HT1080 (cell line): ENCODE measurements at regions not wholly inside any gene's neighbourhood (a gene's known extent, or its start where the extent isn't known, plus 50 kb on each side); places are given as distances from the start of the nearest gene placed in this dataset.
A peak's percentile ranks its signal among the peaks of the same experiment; 100 is the strongest.
"Not testable (repeated sequence)": the region's sequence is repeated elsewhere in the genome, so short reads cannot be mapped to it uniquely, and the experiment has no call there.

Experiments
- DNase-seq: peaks from one replicate; pipeline ENCODE4 v3.0.0-alpha.2; 2015; ENCODE audit warnings: low read depth

DNA sequence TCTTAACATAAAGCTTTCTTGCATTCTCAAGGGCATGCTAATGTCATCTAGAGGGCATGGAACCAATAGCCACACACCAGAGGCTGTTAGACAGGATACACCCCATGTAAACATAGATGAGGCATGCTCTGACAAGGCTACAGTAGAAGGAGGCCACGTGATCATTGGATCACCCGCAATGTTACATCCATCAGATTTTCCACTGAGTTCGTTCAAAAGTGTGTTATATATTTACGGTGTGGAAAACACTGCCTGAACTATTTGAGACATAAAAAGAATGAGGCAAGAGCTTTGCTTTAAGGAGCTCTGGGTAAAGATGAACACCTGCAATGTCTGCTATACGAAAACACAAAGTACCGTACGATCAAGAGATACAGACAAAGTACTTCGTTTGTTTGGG, 817.5 kb upstream of the SLC10A2 start:
- DNase-seq, result no peak

GRCh38 chr13:103883164-103883563, 816.9 kb upstream of the SLC10A2 start:
- peak; percentile 95 for DNase-seq

GRCh38 chr13:103880146-103880545, 813.9 kb upstream of the SLC10A2 start:
- DNase-seq, result not testable (repeated sequence)

DNA sequence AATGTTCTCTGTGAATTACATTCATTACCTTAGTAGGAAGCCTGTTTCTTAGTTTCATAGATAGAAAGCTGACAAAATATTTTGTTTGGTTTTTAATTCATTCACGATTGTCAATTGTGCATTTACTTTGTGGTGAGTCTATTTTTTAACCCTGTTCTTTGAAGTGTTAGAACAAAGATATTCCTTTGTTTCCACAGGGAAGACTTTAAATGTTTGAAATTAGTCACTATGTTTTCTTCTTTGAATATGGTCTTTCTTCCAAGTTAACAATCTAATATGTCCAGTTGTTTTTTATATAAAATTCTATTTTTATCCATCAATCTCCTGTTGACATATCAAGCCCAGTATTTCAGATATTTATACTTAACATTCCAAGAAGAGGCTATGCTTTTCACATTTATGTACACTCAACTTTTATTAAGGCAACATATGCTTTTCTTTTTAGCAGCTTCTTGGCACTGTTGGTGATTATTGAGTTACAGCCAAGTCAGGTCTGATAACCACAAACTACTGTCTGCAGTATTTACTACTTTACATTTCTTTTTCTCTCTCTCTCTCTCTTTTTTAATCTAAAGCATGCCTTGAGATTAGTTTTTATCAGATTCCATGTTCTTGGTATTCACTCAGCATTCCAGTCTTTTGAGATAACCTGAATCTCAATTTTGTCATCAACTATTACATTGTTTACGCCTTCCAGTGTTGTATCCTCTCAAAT, 812.8 kb upstream of the SLC10A2 start:
- DNase-seq, result no peak

DNA sequence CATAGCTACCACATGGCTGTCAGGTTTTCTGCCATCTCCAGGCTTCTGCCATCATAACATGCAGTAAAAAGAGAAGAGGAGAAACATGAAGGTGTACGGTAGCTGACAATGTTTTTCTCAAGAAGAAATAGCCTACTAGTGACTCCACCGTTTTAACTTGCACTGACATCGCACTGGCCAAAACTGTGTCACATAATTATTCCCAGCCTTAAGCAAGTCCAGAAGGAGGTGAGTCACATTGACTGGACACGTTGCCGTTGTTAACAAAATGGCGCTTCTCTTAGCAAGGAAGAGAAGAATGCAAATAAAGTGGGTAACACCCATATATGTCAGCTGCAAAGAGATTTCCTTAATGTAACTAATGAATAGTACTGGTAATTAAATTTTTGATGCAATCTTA, 810.4 kb upstream of the SLC10A2 start:
- no peak for DNase-seq

DNA sequence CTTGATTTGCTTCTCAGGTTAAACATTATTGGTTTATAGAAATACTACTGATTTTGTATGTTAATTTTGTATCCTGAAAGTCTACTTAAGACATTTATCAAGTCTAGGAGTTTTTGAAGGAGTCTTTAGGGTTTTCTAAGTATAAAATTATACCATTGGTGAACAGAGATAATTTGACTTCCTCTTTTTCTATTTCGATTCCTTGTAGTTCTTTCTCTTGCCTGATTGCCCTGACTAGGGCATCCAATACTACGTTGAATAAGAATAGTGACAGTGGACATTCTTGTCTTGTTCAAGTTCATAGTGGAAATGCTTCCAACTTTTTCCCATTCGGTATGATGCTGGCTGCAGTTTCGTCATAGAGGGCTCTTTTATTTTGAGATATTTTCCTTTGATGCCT, 807.5 kb upstream of the SLC10A2 start:
- no peak for DNase-seq

DNA sequence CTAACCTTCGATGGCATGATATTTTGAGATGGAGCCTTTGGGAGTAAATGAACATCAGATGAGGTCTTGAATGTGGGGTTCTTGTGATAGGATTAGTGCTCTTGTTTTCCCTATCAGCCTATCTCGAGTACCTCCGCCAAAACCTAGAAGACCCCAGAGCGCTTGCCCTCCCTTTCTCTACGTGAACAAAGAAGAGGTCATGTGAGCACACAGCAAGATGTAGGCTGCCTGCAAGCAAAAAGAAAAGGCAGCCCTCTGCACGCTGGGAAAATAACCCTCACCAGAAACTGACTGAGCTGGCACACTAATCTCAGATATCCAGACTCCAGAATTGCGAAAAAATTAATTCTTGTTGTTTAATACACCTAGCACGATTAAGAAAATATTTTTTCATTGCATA, 799.8 kb upstream of the SLC10A2 start:
- DNase-seq, result no peak

- no peak for DNase-seq
Measured at GRCh38 chr13:103862525-103862924, 796.3 kb upstream of the SLC10A2 start.

DNA sequence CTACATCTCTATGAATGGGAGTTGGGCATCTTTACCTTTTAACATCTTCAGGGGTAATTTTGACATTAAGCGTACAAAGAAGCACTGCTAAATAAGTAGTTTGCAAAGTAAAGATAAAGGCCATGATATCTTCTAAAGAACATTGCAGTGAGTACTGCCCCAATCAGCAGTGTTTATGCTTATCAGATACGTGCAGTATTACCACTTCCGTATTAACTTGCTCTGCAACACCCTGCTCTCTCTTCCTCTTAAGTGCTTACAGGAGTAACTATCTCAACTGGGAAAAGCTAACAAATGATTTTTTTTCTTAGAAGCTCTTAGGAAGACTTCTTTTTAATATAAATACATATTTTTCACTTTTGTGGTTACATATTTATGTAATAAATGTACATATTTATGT, 793.7 kb upstream of the SLC10A2 start:
- no peak for DNase-seq

DNA sequence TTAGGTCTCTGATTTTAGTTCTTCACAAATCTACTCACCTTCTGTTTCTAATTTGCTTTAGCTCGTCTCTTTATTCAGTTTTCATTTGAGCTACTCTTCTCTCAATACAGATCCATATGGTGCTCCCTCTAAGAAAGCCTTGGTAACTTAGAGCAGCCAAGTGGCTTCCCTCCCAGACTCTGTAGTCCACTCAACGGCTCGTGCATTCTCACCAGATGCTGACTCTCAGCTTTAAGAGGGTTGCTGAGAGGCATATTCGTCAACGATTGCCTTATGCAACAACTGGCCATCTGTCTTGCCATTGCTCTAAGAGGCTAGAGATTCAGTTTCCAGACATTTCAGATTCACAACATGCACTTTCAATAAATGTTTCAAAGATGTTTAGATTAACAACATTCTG, 785.8 kb upstream of the SLC10A2 start:
- no peak for DNase-seq

GRCh38 chr13:103844471-103844870, 778.3 kb upstream of the SLC10A2 start:
- DNase-seq, result no peak

GRCh38 chr13:103839460-103839859, 773.2 kb upstream of the SLC10A2 start:
- DNase-seq, result no peak

GRCh38 chr13:103835052-103835451, 768.8 kb upstream of the SLC10A2 start:
- DNase-seq, result no peak

DNA sequence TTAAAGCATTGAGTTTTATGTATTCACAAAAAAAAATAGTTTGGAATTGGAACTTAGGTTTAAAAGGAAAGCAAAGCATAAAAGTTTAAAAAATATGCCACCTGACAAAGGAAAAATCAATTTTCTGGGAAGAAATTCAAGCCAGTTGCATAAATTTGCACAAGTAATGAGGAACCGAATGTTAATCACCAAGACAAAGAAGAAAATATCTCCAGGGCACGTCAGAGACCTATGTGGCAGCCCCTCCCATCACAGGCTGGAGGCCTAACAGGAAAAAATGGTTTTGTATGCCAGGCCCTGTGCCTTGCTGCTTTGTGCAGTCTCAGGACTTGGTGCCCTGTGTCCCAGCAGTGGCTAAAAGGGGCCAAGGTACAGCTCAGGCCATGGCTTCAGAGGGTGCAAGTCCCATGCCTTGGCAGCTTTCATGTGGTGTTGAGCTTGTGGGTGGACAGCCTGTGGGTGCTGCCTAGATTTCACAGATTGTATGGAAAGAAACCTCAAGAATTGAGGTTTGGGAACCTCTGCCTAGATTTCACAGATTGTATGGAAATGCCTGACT, 767.2 kb upstream of the SLC10A2 start:
- DNase-seq, result no peak

DNA sequence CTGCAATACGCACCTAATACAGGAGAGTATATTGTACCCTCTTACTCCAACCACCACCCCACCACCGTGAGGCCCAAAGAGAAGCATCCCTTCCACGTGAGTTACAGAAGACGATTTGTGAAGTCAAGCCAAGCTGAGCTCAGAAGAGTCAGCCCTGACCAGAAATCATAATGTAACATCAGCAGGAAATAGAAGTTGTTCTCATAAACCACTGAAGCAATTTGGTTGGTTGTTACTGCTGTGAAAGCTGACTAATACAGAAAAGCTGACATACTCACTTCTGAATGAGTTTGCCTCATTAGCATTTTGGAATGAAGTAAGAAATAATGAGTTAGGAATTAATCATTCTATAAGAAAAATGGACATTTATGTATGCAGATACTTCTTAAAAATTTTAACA, 749.4 kb upstream of the SLC10A2 start:
- peak; percentile 42 for DNase-seq

- DNase-seq, result no peak
Measured at GRCh38 chr13:103812971-103813370, 746.8 kb upstream of the SLC10A2 start.

DNA sequence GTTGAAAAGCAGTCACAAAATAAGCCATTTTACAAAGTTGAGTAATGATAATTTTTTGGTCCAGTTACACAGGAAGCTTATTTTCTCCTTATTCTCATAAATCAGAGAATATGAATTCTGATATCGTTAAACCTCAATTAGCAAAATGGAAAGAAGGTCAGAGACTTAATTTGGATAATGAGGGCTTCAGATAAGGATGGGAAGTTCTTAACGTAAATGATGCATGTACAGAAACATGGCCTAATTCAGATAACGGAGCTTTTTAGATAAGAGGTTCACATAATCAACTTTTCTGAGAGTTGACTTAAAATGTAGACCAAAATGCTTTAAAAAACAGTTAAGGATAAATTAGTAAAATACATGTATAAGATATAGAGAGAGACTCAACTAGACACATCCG, 746.3 kb upstream of the SLC10A2 start:
- DNase-seq, result no peak

DNA sequence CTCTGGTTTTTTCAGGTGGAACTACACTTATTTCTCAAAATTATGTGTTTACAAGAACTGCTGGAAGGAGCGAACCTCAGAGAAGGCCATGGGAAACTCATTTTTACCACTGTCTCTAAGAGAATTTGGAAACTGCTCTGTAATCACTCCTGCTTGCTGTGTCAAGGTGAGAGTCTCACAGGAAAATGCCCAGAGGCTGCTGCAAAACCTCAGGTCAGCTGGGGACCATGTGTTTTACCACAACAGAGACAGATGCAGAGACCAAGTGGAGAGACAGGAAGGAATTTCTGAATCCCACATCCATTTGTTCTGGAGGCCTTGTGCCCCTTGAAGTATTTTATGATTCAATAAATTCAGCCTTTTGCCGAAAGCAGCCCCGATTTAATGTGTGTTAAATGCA, 743.8 kb upstream of the SLC10A2 start:
- DNase-seq, result peak; percentile 4

- no peak for DNase-seq
Measured at GRCh38 chr13:103805771-103806170, 739.6 kb upstream of the SLC10A2 start.

GRCh38 chr13:103803349-103803748, 737.1 kb upstream of the SLC10A2 start:
- DNase-seq, result no peak

DNA sequence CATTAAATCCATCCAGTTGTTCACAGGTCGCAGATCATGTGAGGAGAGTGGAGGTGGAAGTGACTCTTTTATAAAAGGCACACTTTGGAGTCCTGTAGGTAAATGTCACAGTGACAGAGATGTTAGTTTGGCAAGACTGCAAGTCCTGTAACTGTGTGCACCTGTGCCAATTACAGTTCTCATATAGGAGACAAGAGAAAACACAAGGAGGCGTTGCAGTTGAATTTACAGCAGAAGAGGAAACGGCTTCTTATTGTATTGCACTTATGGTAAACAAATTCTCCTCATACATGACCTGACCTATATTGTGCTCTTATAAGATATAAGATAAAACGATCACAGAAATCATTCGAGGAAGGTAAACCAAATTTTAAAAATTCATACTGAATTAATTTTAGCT, 732.8 kb upstream of the SLC10A2 start:
- DNase-seq, result no peak

GRCh38 chr13:103795892-103796478, 729.8 kb upstream of the SLC10A2 start:
- no peak for DNase-seq

DNA sequence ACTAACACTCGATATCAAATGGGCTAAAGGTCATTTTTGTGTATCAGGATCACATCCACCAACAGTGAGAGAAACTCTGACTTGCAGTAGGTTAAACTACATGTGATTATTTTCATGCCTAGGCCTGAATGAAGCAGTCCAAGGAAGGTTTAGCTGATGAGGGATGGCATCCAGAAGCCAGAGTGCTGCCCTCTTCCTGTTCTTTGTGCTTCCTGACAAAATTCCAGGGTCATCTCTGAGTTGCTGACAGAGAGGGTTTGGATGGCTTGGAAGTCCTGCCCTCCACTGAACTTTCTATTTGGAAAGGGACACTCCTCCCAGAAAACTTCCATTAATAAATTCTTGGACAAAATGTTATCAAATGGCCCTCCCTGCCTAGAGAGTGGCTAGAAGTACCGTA, 728.3 kb upstream of the SLC10A2 start:
- no peak for DNase-seq
